Glutamatergic neuron (in vitro differentiated cells): ENCODE measurements at regions not wholly inside any gene's neighbourhood (a gene's known extent, or its start where the extent isn't known, plus 50 kb on each side); places are given as distances from the start of the nearest gene placed in this dataset.
"Not testable (repeated sequence)": the region's sequence is repeated elsewhere in the genome, so short reads cannot be mapped to it uniquely, and the experiment has no call there.

ENCODE experiments used
- DNase-seq: peaks from one replicate; pipeline ENCODE4 v3.0.0; 2022
- H3K27ac Mint-ChIP-seq: one replicate; pipeline ENCODE4 v1.8.0; 2020; ENCODE audit warnings: mild to moderate bottlenecking, mixed read lengths, inconsistent platforms; ENCODE audit not compliant: unreplicated experiment
- H3K27me3 Mint-ChIP-seq: one replicate; pipeline ENCODE4 v1.8.0; 2020; ENCODE audit warnings: mild to moderate bottlenecking, moderate library complexity, mixed read lengths, inconsistent platforms; ENCODE audit not compliant: unreplicated experiment
- H3K36me3 Mint-ChIP-seq: one replicate; pipeline ENCODE4 v1.8.0; 2020; ENCODE audit warnings: mild to moderate bottlenecking, mixed read lengths, inconsistent platforms; ENCODE audit not compliant: unreplicated experiment
- H3K4me1 Mint-ChIP-seq: one replicate; pipeline ENCODE4 v1.8.0; 2020; ENCODE audit warnings: mild to moderate bottlenecking, low read depth, mixed read lengths, inconsistent platforms; ENCODE audit not compliant: unreplicated experiment
- H3K4me3 Mint-ChIP-seq: one replicate; pipeline ENCODE4 v1.8.0; 2020; ENCODE audit warnings: mild to moderate bottlenecking, mixed read lengths, inconsistent platforms; ENCODE audit not compliant: unreplicated experiment
- H3K9me3 Mint-ChIP-seq: one replicate; pipeline ENCODE4 v1.8.0; 2020; ENCODE audit warnings: mild to moderate bottlenecking, moderate library complexity, mixed read lengths, inconsistent platforms; ENCODE audit not compliant: unreplicated experiment
- CTCF ChIP-seq: fragments of 200-600 bp; sonication (generic); IDR thresholded peaks from one replicate; pipeline ENCODE4 v1.5.0; 2021; ENCODE audit not compliant: partially characterized antibody, unreplicated experiment

DNA sequence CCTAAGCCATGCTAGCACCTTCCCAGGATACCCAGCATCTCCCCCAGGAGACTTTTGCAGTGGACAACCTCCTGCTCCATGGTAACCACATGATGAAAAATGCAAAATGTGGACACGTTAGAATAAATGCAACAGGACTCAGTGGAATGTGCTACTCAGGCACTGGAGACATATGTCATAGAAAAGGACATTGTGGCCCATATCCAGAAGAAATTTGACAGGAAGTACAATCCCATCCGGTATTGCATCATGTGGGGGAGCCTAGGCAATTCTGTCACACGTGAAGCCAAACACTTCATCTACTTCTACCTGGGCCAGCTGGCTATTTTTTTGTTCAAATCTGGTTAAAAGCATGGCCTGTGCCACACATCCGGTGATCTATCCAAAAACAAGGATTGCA is 227.2 kb upstream of the GPR149 start:
- Mint-ChIP-seq H3K27me3 (no peaks in the 10 kb centered on the region), H3K4me3 (no peak overlapping the region), H3K9me3 (no peaks in the 10 kb centered on the region), H3K27ac (no peak overlapping the region), H3K36me3 (no peaks in the 10 kb centered on the region), H3K4me1 (no peaks in the 10 kb centered on the region)
- no peak for DNase-seq
- no peak for TF ChIP-seq CTCF

DNA sequence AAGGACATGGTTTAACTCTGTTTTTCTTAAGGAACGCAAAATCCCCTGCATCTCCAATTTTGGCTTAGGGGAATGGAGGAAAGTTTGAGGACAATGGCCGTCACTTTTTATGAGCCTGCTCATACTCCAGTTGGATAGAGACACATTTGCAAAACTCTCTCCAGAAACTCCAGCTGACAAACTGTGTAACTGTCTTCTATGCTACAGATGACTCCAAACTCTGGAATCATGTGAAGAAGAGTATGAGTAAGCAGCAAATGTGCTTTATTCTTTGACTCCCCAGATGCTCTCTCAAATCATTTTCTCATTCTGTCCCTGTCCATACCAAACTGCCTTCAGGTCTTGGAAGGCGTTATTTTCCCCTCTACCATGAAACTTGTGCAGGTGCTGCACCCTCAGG is 226.5 kb upstream of the GPR149 start:
- Mint-ChIP-seq H3K4me3 (no peak overlapping the region), H3K4me1 (no peaks in the 10 kb centered on the region), H3K36me3 (no peaks in the 10 kb centered on the region), H3K27ac (no peak overlapping the region), H3K27me3 (no peaks in the 10 kb centered on the region), H3K9me3 (no peaks in the 10 kb centered on the region)
- no peak for DNase-seq
- no peak for TF ChIP-seq CTCF

- no peaks in the 10 kb centered on the region for H3K9me3 Mint-ChIP-seq
- H3K27ac Mint-ChIP-seq: no peak overlapping the region
- no peak for TF ChIP-seq CTCF
- DNase-seq: no peak
- H3K4me1 Mint-ChIP-seq: no peaks in the 10 kb centered on the region
- H3K27me3 Mint-ChIP-seq: no peaks in the 10 kb centered on the region
- H3K4me3 Mint-ChIP-seq: no peak overlapping the region
- no peaks in the 10 kb centered on the region for H3K36me3 Mint-ChIP-seq
Observed at GRCh38 chr3:154642145-154642544, 212.2 kb upstream of the GPR149 start.

DNA sequence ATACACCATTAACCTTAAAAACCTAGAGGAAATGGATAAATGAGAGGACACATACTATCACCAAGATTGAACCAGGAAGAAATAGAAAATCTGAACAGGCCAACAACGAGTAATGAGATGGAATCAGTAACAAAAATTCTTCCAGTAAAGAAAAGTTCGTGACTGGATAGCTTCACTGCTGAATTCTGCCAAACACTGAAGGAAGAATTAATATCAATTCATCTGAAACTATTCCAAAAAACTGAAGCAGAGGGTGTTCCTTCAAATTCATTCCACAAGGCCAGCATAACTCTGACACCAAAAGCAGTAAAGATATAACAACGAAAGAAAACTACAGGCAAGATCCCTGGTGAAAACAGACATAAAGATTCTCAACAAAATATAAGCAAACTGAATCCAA is 195.8 kb upstream of the GPR149 start:
- no peaks in the 10 kb centered on the region for H3K9me3 Mint-ChIP-seq
- peaks cover 3% of the 10 kb centered on the region for H3K27me3 Mint-ChIP-seq
- DNase-seq: no peak
- no peak overlapping the region for H3K4me3 Mint-ChIP-seq
- TF ChIP-seq CTCF: no peak
- no peak overlapping the region for H3K27ac Mint-ChIP-seq
- no peaks in the 10 kb centered on the region for H3K36me3 Mint-ChIP-seq
- no peaks in the 10 kb centered on the region for H3K4me1 Mint-ChIP-seq

DNA sequence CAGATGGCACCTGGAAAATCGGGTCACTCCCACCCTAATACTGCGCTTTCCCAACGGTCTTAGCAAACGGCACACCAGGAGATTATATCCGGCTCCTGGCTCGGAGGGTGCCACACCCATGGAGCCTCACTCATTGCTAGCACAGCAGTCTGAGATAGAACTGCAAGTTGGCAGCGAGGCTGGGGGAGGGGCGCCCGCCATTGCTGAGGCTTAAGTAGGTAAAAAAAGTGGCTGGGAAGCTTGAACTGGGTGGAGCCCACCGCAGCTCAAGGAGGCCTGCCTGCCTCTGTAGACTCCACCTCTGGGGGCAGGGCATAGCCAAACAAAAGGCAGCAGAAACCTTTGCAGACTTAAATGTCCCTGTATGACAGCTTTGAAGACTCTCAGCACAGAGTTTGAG is 189.6 kb upstream of the GPR149 start:
- H3K4me1 Mint-ChIP-seq, H3K27ac Mint-ChIP-seq, H3K9me3 Mint-ChIP-seq, DNase-seq, H3K27me3 Mint-ChIP-seq, H3K36me3 Mint-ChIP-seq, H3K4me3 Mint-ChIP-seq: not testable (repeated sequence)

GRCh38 chr3:154616298-154616697 is 186.3 kb upstream of the GPR149 start:
- H3K27me3 Mint-ChIP-seq: no peaks in the 10 kb centered on the region
- no peak overlapping the region for H3K27ac Mint-ChIP-seq
- no peaks in the 10 kb centered on the region for H3K4me1 Mint-ChIP-seq
- no peak for TF ChIP-seq CTCF
- no peak for DNase-seq
- peaks cover 3% of the 10 kb centered on the region for H3K9me3 Mint-ChIP-seq
- no peaks in the 10 kb centered on the region for H3K36me3 Mint-ChIP-seq
- H3K4me3 Mint-ChIP-seq: no peak overlapping the region
